ENCODE measurements at regions not wholly inside any gene's neighbourhood (a gene's known extent, or its start where the extent isn't known, plus 50 kb on each side); places are given as distances from the start of the nearest gene placed in this dataset.

DNA sequence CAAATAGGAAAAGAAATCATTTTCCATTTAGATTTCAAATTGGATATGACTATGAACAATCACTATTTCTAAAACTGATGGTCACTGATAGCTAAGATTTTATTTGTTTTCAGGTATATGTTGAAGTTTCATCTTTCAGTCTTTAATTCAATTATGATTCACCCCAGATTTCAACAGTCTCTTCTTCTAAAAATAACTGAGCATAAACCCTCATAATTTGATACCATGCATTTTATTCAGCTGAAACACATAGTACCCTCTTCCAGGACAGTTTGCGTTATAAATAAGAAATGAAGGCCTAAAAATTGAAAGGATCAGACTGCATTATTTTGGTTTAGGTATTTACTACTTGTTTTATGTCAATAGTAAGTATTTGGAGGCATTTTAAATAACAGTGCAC lies 428.5 kb upstream of the NBEA start:
- no peak for DNase-seq

DNA sequence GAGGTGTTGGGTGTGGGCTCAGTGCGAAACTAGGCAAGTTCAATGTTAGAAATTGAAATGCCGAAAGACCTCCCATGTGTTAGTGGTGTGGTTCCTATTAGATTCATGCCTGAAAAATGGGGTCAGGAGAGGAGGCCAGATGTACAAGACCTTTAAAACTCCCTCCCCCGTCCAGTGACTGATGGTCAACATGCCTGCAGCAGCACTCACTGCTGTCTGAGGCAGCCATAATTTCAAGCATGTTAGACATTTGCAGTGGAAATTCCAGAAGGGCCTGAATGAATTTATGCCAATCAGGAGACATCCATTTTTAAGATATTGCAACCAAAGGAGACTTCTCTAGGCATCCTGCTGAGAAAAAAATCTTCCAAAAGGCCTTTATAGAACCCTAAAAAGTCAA lies 426.9 kb upstream of the NBEA start:
- DNase-seq, result no peak

DNA sequence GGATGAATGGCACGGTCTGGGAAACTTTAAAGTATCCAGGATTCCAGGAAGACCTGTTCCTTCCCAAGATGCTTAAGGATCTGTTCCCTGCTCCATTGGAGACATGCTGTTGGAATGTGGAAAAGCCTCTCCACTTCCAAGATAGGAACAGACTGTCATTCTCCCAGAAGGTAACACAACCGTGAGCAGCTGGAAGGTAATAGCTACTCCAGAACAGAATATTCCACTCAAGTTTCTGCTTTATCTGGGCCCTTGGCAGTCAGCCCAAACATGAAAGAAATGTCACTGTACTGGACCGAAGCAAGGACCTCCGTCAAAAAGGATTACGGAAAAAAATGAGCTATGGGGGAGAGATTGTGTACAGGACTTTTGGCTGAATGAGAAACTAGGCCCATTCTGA lies 420.9 kb upstream of the NBEA start:
- DNase-seq, result no peak

DNA sequence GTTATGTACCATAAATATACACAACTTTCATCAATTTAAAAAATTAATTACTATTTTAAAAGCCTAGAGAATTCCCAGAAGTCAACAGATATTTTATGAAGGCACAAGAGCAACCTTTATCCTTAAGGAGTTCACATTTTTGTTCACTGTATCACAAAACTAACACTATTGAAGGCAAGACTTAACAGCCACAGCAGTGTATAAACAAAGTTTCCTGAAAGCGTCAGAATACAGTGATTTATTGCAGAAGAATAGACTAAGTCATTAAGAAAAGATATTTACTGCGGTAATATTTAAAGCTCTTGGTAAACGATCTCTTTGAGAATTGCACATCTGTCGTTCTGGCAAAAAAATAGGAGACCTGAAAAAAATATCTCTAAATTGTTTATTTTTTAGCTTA lies 419.3 kb upstream of the NBEA start:
- DNase-seq, result no peak

DNA sequence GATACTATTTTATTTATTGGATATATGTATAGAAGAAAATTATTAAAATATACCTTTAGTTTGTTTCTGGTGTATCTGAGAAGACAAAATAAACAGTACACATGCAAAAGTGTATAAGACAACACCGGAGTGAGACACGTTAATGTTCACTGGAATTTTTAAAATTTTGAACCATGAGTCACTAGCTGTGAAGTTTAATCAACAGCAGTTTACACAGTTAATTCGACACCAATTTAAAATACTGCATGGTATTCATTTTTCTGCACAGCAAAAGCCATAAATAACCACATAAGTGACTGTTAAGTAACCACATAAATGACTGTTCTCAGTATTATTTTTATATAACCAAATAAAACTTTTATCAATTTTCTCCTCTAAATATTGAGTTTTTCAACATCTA lies 418.7 kb upstream of the NBEA start:
- no peak for DNase-seq

DNA sequence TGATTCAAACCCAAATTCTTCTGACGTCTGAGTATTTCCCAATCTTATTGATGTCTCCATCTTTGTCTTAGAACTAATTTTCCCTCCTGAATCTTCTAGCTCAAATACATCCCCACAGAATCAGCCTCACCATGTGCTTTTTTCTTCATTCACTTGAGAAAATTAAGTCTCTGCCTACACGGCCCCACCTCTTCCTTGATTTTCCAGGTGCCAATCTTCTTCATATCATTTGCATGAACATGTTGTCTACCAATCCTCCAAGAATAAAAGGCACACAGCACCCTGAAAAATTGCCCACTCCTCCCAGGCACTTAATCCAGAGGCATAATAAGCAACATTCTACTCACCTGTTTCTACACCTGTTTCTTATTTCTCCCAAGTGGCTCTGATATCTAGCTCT lies 408.1 kb upstream of the NBEA start:
- DNase-seq, result no peak

DNA sequence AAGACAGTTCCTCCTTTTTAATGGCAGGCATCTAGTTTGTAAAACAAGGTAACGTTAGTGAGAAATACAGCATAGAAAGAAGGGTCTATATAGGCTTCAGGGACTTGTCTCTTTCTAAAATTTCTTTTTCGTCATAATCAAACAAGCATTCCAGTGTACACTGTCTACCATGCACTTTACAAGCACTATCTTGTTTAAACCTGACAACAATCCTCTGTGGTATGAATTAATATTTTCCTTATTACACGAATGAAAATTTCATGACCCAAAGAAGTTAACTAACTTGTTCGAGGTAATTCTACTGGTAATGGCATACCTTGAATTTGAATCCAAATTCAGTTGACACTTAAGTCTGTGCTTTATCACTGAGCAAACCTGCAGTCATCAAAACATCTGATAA lies 399.7 kb upstream of the NBEA start:
- DNase-seq, result no peak

DNA sequence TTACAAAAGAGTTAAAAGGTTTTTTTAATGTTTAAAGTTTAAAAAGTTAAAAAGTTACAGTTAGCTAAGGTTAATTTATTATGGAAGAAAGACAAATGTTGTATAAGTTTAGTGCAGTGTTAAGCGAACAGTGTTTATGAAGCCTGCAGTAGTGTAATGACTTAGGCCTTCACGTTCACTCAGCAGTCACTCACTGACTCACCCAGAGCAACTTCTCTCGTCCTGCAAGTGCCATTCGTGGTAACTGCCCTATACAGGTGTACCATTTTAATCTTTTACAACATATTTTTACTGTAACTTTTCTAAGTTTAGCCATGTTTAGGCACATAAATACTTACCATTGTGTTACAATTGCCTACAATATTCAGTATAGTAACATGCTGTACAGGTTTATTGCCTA lies 398.2 kb upstream of the NBEA start:
- DNase-seq, result no peak

DNA sequence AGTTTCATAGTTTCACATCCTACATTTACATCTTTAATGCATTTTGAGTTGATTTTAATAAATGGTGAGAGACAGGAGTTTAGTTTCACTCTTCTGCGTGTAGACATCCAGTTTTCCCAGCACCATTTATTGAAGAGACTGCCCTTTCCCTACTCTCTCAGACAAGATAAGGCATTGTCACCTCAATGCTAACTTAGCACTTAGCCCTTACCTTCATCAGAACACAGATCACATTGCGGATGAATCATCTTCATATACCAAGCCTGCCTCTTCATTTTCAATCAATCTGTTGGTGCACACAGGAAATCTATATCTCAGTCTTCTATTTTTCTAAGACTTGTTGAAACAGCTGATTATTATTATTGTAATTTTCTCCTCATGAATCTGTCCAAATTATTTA lies 396.6 kb upstream of the NBEA start:
- no peak for DNase-seq

DNA sequence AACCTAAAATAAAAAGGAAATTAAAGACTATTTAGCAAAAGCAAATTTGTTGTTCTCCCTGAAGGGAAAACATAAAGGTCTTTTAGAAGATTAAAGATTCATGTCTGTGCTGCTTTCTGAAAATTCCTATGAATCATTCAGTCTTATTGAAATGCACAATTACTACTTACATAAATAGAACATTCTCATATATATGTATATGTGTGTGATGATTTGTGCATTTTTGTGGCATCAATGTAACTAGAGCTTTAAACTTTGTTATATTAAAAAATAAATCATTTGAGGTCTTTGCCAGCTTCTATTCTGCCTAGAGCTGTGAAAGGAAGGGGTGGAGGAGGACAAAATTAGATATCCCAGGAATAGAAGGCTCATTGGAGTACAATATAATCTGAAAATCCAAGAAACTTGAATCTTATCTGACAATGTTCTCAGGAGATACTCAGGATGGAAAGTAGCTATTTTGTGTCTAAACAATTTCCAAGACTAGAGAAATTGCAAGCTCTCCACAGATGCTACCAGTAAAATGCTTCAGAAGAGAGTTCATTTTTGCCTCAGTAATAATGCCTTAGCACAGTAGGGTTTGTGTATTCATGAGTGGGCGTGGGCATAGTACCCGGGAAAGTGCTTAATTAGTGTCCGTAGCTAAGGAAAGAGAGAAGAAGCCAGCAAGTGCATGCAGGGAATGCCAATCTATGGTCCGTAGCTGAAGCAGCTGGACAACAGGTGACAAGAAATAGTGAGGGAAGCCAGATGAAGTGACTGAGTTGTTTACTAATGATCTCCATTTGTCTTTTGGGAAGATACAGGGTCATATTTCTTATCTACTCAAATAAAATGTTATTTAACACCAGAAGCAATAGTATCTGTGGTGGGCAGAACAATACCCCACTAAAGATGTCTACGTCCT lies 395.5 kb upstream of the NBEA start:
- no peak for DNase-seq

DNA sequence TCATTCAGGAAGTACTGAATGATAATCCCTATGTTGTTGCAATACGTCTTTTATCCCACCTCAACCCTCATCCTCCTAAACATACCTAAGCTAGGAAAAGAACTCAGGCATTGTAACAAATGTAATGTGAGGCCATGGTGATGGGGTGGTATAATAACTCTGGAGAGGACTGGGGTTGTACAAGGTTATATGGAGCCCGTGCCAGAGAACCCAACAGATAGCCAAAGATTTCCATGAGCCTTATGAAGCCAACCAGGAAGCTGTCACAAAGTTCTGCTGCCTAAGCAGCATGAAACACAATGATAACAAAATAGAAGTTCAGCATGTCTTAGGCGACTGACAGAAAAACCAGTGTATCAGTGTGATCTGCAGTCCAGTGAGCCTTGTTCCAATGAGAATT lies 394.1 kb upstream of the NBEA start:
- no peak for DNase-seq

DNA sequence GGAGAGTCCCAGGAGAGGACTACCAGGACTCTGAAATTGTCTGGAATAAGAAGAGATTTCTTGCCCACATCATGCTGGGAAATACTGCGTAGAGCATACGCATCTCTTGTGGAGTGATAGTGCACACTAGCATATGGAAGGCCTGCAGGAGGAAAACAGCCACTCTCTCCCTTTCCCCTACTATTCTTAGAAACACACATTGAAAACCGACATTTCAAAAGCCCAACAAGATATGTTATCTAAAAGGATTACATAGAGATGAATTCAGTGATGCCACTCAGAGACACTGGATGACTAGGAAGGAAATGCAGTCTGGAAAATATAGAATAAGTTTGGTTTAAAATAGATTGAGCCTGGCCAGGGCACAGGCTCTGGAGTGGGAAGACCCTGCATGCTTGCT lies 388.7 kb upstream of the NBEA start:
- no peak for DNase-seq

DNA sequence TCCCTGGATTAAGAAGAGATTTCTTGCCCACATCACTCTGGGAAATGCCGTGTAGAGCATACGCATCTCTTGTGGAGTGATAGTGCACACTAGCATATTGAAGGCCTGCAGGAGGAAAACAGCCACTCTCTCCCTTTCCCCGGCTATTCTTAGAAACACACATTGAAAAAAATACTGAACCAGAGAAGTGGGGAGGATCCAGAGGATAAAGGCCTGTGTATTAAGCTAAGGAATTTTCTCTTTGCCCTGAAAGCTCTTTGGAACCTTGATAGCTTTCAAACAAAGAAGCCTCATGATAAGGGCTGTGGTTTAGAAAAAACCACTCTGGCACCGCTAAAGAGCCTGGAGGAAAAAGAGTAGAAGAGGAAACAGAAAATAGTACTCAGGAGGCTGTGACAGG lies 386.1 kb upstream of the NBEA start:
- DNase-seq, result no peak

DNA sequence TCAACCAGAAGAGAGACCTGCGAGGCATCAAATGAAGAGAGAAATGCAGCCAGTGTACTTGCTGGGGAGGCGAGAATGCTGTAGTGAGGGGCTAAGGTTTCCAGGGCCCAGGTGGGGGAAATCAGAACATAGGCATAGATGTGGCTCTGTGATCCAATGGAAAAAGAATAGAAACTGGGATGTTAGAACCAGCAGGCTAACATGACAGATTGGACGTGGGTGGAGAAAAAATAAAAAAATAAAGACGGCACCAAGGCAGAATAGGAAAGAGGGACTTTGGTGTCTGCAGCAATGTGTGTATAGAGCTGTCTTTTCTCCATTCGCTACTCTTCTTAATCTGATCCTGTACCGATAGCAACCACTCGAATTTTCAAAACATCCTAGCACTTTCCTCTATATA lies 381.0 kb upstream of the NBEA start:
- DNase-seq, result no peak

DNA sequence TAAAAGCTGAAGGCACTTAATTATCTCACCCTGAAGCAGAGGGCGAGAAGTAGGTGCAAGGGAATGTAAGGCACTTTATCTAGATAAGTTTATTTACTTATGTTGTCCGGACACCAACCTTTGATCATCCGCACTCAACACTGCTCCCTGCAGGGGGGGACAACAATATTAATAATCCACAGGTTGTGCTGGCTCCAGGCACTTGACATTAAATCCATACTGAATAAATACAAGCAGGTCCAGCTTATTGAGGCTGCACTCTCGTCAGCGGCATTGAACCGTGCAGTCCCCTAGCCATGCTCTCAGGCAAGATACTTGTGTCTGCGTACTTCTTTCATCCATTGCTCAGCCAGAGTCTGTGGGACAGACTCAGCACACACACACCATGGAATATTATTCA lies 374.5 kb upstream of the NBEA start:
- DNase-seq, result no peak

DNA sequence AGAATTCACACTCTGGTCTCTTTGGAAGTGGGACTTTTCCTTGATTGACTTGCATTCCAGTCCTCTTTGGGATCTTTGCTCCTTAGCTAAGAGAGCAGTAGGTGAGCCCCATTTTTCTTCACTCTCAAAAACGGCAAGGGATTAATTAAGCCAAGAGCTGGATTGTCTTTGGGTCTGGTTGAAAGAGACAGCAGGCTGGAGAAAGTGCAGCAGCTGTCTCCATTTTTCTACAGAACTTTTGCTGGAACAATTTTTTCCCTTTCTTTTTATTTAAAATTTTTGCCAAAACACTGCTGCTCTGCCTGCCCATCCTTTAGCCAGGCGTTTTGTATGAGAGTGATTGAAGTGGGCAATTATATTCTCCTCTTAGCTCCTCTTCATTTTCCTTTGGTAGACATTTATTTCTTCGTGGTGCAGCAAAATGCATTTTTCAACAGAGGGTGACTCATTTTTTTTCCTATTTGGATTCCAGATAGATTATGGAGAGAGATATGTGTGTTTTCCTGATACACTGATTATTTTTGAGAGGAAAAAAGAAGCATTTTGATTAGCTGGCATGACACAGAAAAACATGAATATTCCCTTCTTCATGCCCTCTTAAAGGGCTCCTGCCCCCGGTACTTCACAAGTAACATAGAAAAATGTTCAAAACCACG lies 371.2 kb upstream of the NBEA start:
- no peak for DNase-seq

DNA sequence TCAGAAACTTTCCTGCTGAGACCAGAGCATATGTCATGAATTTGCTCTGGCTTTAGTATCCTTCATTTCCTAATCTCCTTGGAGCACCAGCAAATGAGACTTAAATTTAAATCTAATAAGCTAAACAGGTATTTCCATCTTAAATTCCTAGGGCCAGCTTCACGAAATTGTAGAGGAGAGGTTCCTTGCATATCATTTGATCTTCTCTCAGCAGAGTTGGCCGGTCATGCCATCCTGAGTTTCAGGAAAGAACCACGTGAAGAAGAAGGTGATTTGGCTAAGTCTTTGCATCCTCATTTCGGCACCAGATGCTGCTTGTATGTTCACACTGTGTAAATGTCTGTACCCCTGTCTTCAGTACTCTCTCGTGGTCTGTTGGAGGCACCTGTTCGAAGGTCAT lies 370.4 kb upstream of the NBEA start:
- no peak for DNase-seq

DNA sequence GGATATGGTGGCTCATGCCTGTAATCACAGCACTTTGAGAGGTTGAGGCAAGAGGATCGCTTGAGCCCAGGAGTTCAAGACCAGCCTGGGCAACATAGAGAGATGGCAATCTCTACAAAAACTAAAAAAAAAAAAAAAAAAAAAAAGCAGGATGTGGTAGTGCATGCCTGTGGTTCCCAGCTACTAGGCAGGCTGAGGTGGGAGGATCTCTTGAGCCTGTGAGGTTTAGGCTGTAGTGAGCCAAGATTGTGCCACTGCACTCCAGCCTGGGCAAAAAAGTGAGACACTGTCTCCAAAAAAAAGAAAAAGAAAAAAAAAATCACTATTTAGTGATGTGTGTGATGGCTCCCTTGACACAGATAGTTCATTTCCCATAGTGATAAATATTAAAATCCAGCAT lies 365.0 kb upstream of the NBEA start:
- no peak for DNase-seq

DNA sequence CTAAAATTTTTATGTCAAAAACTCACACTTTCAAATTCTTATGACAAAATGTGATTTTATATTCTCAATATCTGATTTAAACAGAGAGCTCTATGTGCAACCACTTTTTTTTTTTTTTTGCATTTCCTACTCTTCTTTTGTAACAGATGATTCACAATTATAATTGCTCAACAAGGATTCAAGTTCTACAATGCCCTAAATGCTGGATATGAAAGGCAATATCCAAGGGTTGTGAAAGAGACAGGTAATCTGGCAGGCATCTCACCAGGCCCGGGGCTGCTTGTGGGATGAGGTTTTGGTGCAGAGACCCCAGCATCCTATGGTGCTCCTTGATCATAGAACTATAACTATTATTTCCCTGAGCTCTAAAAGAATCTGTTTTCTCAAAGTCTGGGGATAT lies 363.6 kb upstream of the NBEA start:
- no peak for DNase-seq

DNA sequence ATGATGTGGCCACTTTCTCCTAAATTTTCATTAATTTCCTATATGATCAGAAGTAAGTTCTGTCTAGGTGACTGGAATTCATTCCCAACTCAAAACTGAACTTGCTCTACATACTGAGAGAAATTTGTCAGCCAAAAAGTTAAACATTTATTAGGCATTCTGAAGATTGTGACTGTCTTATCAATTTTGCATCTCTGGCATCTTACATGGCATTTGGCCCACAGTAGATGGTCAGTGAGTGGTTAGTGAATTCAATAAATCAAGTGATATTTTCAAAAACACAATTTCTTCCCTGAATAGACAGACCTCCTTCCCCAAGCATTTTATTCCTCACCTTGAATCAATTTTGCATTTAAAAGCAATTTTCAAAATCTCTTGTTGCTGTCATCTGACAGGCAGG lies 363.2 kb upstream of the NBEA start:
- DNase-seq, result no peak

DNA sequence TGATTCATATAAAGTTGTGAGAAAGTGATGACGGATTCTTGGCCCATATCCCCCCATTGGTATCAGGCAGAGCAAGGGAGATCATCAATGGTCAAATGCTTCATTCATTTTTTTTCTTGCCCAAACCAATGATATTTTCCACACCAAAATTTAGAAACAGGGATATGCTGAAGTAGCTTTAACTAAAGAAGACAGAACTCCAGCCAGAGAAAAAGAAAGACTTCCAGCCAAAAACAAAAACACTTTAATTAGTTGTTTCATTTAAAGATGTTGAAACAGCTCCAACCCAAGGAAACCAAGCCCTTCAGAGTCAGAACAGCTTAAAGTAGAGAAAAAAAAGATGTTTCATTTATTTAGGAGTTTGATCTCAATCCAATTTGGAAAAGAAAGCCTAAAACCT lies 358.9 kb upstream of the NBEA start:
- DNase-seq, result no peak

DNA sequence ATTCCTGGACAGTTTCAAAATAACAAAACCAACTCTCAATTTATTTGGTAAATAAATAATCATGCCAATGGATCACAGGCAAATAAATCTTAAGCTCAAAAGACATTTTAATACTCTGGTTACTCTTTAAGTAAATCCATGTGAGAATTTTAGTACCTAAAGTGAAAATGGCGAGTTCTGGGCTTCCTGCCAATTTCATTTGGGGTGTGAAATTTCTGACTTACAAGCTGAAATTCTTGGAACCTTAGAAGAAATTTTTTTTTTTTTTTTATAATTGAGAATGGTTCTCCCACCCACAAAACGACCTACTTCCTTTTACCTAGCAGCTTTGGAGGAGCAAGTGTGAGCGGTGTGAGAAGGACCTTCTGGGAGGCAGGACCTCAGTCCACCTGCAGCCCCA lies 354.5 kb upstream of the NBEA start:
- no peak for DNase-seq

DNA sequence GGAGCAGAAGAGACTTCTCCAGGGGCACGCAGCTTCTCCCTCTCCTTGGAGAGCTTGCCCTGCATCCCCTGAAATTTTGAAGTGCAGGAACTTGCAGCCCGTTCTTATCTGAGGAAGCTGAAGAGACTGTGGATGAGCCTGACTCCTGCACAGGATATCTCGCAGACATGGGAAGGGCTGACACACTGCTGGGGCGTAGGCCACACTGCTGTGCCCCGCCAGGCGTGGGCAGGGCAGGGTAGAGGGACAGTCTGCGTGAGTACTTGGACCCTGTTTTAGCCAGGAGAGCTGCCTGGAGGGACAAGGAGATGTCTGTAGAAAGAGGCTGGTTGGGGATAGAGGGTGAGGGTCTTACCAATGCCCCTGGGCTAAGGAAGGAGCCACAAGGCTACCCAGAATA lies 353.7 kb upstream of the NBEA start:
- DNase-seq, result no peak

DNA sequence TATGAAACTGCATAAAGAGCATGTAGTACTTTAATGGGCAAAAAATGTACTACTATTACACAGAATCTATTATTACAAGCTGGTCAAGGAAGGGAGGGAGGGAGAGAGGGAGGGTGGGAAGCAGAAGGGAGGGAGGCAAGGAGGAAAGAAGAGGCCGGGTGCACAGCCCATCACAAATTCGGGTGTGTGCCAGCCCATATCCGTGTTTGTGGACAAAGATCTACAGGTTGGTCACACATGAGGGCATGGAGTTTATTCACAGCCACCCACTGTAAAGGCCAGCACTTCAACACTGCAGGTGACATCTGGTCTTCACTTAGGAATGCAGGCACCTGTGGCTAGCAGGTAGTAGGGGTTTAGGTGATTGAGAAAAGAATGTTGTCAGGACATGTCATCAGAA lies 352.5 kb upstream of the NBEA start:
- DNase-seq, result no peak

DNA sequence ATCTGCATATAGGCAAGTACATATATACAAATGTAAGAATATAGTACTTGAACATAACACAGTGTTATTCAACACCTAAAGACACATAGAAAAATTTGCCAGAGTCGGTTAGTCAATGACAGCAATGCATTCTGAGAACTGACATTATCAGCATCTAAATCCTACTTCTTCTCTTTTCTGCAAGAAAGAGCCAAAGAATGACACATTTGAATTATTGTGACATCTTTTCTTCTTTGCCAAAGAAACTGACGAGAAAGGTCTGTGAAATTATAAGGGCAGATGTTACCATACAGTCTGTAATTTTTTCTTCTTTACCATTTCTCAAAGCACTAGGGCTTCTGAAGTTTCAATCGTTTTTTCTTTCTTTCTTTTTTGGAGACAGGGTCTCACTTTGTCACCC lies 350.9 kb upstream of the NBEA start:
- DNase-seq, result no peak
